ENCODE measurements at regions not wholly inside any gene's neighbourhood (a gene's known extent, or its start where the extent isn't known, plus 50 kb on each side); places are given as distances from the start of the nearest gene placed in this dataset.

GRCh38 chr11:25991476-25991875 lies 340.5 kb upstream of the ANO3 start:
- TF ChIP-seq CTCF (IDR thresholded peaks at IDR 0.05; ENCODE audit: low read depth, low read length): no peak

GRCh38 chr11:25992294-25992693 lies 339.6 kb upstream of the ANO3 start:
- no peak for TF ChIP-seq CTCF (IDR thresholded peaks at IDR 0.05; ENCODE audit: low read depth, low read length)

More at GRCh38 chr11:25991476-25991875, 340.5 kb upstream of the ANO3 start:
- H3K4me3 ChIP-seq (ENCODE audit: low read depth, low read length): no peak overlapping the region

GRCh38 chr11:25993016-25993415 lies 338.9 kb upstream of the ANO3 start:
- TF ChIP-seq CTCF (IDR thresholded peaks at IDR 0.05; ENCODE audit: low read depth, low read length): no peak
- H3K4me3 ChIP-seq (ENCODE audit: low read depth, low read length): no peak overlapping the region

More at GRCh38 chr11:25992294-25992693, 339.6 kb upstream of the ANO3 start:
- no peak overlapping the region for H3K4me3 ChIP-seq (ENCODE audit: low read depth, low read length)

DNA sequence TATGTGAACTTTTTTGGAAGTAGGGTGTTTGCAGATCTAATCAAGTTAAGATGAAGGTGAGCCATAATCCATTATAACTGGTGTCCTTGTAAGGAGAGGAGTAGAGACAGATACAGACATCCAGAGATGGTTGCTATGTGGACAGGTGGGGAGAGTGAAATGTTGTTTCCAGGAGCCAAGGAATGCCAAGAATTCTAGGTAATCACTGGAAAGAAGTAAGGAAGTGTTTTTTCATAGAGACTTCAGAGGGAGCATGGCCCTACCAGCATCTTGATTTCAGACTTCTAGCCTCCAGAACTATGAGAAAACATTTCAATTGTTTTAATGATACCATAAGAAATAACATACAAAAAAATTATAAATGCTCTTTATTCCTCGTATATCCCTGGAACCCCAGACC lies 320.5 kb upstream of the ANO3 start:
- H3K4me3 ChIP-seq (ENCODE audit: low read depth, low read length): no peak overlapping the region

DNA sequence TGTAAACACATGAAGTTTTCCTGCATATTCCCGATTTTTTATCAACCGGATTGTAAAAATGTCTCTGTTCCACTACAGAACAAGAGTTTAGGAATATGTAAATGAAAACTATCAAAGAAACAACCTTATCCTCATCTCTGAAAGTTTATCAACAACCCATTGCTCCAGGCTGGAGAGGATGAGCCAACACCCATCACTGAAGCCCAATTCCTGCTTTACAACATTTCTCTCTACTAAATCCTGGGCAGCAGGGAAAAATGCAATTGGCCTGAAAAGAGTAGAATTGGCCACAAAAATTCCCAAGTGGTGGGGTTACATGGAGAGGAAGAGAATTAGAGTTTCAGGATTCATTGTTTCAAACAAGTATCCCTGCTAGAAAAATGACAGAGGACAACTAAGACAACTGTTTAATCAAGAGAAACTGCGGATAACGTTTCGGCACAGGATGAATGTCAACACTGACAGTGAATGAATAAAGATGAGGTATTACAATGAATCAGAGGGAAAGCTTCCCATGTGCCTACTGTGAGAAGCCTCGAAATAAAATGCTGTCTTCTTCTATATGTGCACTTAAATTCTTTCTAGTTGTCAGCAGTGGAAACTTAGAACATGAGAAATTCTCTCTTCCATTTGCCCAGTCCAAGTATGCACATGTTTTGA lies 317.3 kb upstream of the ANO3 start:
- TF ChIP-seq CTCF (IDR thresholded peaks at IDR 0.05; ENCODE audit: low read depth, low read length): no peak
- no peak overlapping the region for H3K4me3 ChIP-seq (ENCODE audit: low read depth, low read length)

More for the DNA sequence above, 320.5 kb upstream of the ANO3 start:
- no peak for TF ChIP-seq CTCF (IDR thresholded peaks at IDR 0.05; ENCODE audit: low read depth, low read length)

DNA sequence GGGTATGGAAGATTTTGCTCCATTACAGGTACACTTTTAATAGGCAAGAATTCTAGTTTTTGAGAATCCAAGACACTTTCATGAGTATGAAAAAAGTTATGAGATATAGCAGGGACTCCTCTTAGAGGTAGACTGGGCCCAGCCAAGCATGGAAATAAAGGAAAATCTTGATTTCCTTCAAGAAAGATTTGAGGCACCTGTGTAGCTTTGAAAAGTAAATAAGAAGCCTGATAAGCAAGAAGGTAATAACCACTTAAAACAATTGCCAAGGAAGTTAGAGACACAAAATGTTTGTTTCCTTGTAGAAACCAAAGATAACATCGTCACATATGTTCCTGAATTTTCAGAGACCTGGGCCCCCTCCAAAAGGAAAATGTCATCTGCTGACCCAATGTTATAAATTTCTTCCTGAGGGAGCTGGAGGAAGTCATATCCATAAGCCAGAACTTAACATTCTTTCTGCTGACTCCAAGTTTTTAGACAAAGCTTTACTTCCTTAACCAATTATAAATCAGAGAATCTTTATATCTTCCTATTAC lies 314.5 kb upstream of the ANO3 start:
- TF ChIP-seq CTCF (IDR thresholded peaks at IDR 0.05; ENCODE audit: low read depth, low read length): no peak
- no peak overlapping the region for H3K4me3 ChIP-seq (ENCODE audit: low read depth, low read length)

- TF ChIP-seq CTCF (IDR thresholded peaks at IDR 0.05; ENCODE audit: low read depth, low read length): no peak
- H3K4me3 ChIP-seq (ENCODE audit: low read depth, low read length): no peak overlapping the region
These were observed 314.0 kb upstream of the ANO3 start for GRCh38 chr11:26017903-26018302.
